WTC11 (cell line): ENCODE measurements at regions not wholly inside any gene's neighbourhood (a gene's known extent, or its start where the extent isn't known, plus 50 kb on each side); places are given as distances from the start of the nearest gene placed in this dataset.

Experiments used
- ATAC-seq: fragments of 200-7000 bp; cut with Tn5 transposase; 2 replicates; pipeline ENCODE4 v1.10.0; 2021; ENCODE audit warnings: mild to moderate bottlenecking, moderate library complexity
- CTCF ChIA-PET: fragments of 300-600 bp; sonication (Branson Sonifier 250); formaldehyde crosslinking; loops from one replicate; lab custom pipeline; 2021; ENCODE audit warnings: antibody characterized with exemption; lab: Charles Lee
- POLR2A ChIA-PET: fragments of 350-600 bp; sonication (Branson Sonifier 250); formaldehyde crosslinking; loops from one replicate; lab custom pipeline; 2021; ENCODE audit warnings: antibody characterized with exemption; lab: Charles Lee
- DNase-seq: peaks from one replicate; pipeline ENCODE4 v3.0.0; 2021; ENCODE audit warnings: low spot score
- H3K27ac Mint-ChIP-seq: 2 replicates; pipeline ENCODE4 v1.8.0; 2021; ENCODE audit warnings: mixed read lengths
- H3K27me3 Mint-ChIP-seq: 2 replicates; pipeline ENCODE4 v1.8.0; 2021; ENCODE audit warnings: low read depth, mild to moderate bottlenecking, moderate library complexity, mixed read lengths
- H3K36me3 Mint-ChIP-seq: 2 replicates; pipeline ENCODE4 v1.8.0; 2021; ENCODE audit warnings: mixed read lengths
- H3K4me1 Mint-ChIP-seq: 2 replicates; pipeline ENCODE4 v1.8.0; 2022; ENCODE audit warnings: mixed read lengths
- H3K4me3 Mint-ChIP-seq: 2 replicates; pipeline ENCODE4 v1.8.0; 2021; ENCODE audit warnings: mild to moderate bottlenecking, moderate library complexity, mixed read lengths
- H3K9me3 Mint-ChIP-seq: 2 replicates; pipeline ENCODE4 v1.8.0; 2021; ENCODE audit warnings: mixed read lengths
- ATF6 ChIP-seq: sonication (generic); formaldehyde crosslinking; IDR thresholded peaks from 2 replicates; pipeline ENCODE4 v1.8.1; 2023; ENCODE audit warnings: mild to moderate bottlenecking, missing genetic modification reagents
- CREM ChIP-seq: sonication (generic); formaldehyde crosslinking; IDR thresholded peaks from 2 replicates; pipeline ENCODE4 v1.8.1; 2022; ENCODE audit warnings: mild to moderate bottlenecking, missing genetic modification reagents, moderate library complexity
- CTCF ChIP-seq: fragments of 200-600 bp; IDR thresholded peaks from 2 replicates; pipeline ENCODE4 v1.8.0; 2022; ENCODE audit warnings: antibody characterized with exemption
- E2F1 ChIP-seq: sonication (generic); formaldehyde crosslinking; IDR thresholded peaks from 2 replicates; pipeline ENCODE4 v1.8.0; 2022; ENCODE audit warnings: mild to moderate bottlenecking, missing genetic modification reagents
- E2F5 ChIP-seq: sonication (generic); formaldehyde crosslinking; IDR thresholded peaks from 2 replicates; pipeline ENCODE4 v1.8.1; 2022; ENCODE audit warnings: mild to moderate bottlenecking, moderate library complexity, missing genetic modification reagents
- ERG ChIP-seq: fragments of 250-450 bp; sonication (Bioruptor Pico); IDR thresholded peaks from 2 replicates; pipeline ENCODE4 v1.8.0; 2021; ENCODE audit warnings: mild to moderate bottlenecking
- HMGA2 ChIP-seq: fragments of 250-450 bp; sonication (Bioruptor Pico); IDR thresholded peaks from 2 replicates; pipeline ENCODE4 v1.4.0; 2021; ENCODE audit warnings: mild to moderate bottlenecking, moderate library complexity
- IRF1 ChIP-seq: sonication (generic); formaldehyde crosslinking; IDR thresholded peaks from 2 replicates; pipeline ENCODE4 v1.8.0; 2023; ENCODE audit warnings: missing genetic modification reagents
- MXD4 ChIP-seq: fragments of 250-450 bp; sonication (Bioruptor Pico); IDR thresholded peaks from 2 replicates; pipeline ENCODE4 v1.8.0; 2021; ENCODE audit warnings: mild to moderate bottlenecking, moderate library complexity, borderline replicate concordance
- OVOL2 ChIP-seq: fragments of 250-450 bp; sonication (Bioruptor Pico); IDR thresholded peaks from 2 replicates; pipeline ENCODE4 v1.9.0; 2021; ENCODE audit warnings: mild to moderate bottlenecking, borderline replicate concordance
- RELA ChIP-seq: sonication (generic); formaldehyde crosslinking; IDR thresholded peaks from 2 replicates; pipeline ENCODE4 v1.8.1; 2022; ENCODE audit warnings: missing genetic modification reagents, mild to moderate bottlenecking, borderline replicate concordance
- USF1 ChIP-seq: sonication (generic); formaldehyde crosslinking; IDR thresholded peaks from 2 replicates; pipeline ENCODE4 v1.8.0; 2022; ENCODE audit warnings: mild to moderate bottlenecking, missing genetic modification reagents
- USF2 ChIP-seq: sonication (generic); formaldehyde crosslinking; IDR thresholded peaks from 2 replicates; pipeline ENCODE4 v1.8.1; 2023; ENCODE audit warnings: mild to moderate bottlenecking, missing genetic modification reagents, moderate library complexity
- ZBTB43 ChIP-seq: sonication (generic); formaldehyde crosslinking; IDR thresholded peaks from 2 replicates; pipeline ENCODE4 v1.8.1; 2023; ENCODE audit warnings: mild to moderate bottlenecking, missing genetic modification reagents
- ZNF263 ChIP-seq: sonication (generic); formaldehyde crosslinking; IDR thresholded peaks from 2 replicates; pipeline ENCODE4 v1.8.1; 2022; ENCODE audit warnings: low read depth, mild to moderate bottlenecking, moderate library complexity, missing genetic modification reagents
- ZNF317 ChIP-seq: sonication (generic); formaldehyde crosslinking; IDR thresholded peaks from 2 replicates; pipeline ENCODE4 v1.8.1; 2023; ENCODE audit warnings: low read depth, mild to moderate bottlenecking, moderate library complexity, missing genetic modification reagents, borderline replicate concordance

GRCh38 chr4:4606321-4606720 is 64.5 kb upstream of the STX18 start (continued):
- TF ChIP-seq USF2 (CRISPR knock-in tag): no peak
- TF ChIP-seq RELA (CRISPR knock-in tag): no peak
- TF ChIP-seq IRF1 (CRISPR knock-in tag): no peak
- TF ChIP-seq MXD4: no peak
- TF ChIP-seq CREM: no peak
- no peak for TF ChIP-seq ZNF317
- TF ChIP-seq USF1 (CRISPR knock-in tag): no peak
- TF ChIP-seq, all 79 proteins: peak for 0

- ATAC-seq: no peak
- TF ChIP-seq E2F1 (CRISPR knock-in tag) (no peak), OVOL2 (no peak), ERG (CRISPR knock-in tag) (no peak), ZBTB43 (CRISPR knock-in tag) (no peak), ATF6 (CRISPR knock-in tag) (no peak), HMGA2 (CRISPR knock-in tag) (no peak), E2F5 (CRISPR knock-in tag) (no peak), CTCF (no peak), ZNF263 (CRISPR knock-in tag) (no peak)
- TF ChIP-seq, all 79 proteins: peak for 0
- H3K4me1 Mint-ChIP-seq: peaks cover 46% of the 10 kb centered on the region
- ChIA-PET POLR2A (no interaction called here), CTCF (no interaction called here)
- H3K4me3 Mint-ChIP-seq: no peak overlapping the region
- peaks cover 14% of the 10 kb centered on the region; the same call in 1 of the 2 replicates for H3K36me3 Mint-ChIP-seq
- no peak for DNase-seq
- no peak overlapping the region for H3K27ac Mint-ChIP-seq
- peaks cover 22% of the 10 kb centered on the region for H3K27me3 Mint-ChIP-seq
- no peaks in the 10 kb centered on the region for H3K9me3 Mint-ChIP-seq
These were observed 64.0 kb upstream of the STX18 start for GRCh38 chr4:4605849-4606248.
